IMR-90 (cell line): ENCODE measurements at regions not wholly inside any gene's neighbourhood (a gene's known extent, or its start where the extent isn't known, plus 50 kb on each side); places are given as distances from the start of the nearest gene placed in this dataset.

Source experiments
- ATAC-seq: fragments of 200-7000 bp; cut with Tn5 transposase; 2 replicates; pipeline ENCODE4 v1.9.1; 2020; ENCODE audit warnings: low read depth, mild to moderate bottlenecking, moderate library complexity
- BruUV-seq: library from RNA; stranded (reverse); fragments of 400-500 nt; replicated peaks from 2 replicates; lab custom pipeline; 2021; lab: Mats Ljungman, UMichigan
- CTCF ChIA-PET: fragments of 300-600 bp; formaldehyde crosslinking; extraction: SDS; loops from one replicate; lab custom pipeline; 2021; ENCODE audit warnings: antibody characterized with exemption; lab: Yijun Ruan, JAX
- POLR2A ChIA-PET: fragments of 300-600 bp; sonication (Branson Sonifier 250); formaldehyde crosslinking; loops from one replicate; lab custom pipeline; 2022; ENCODE audit warnings: antibody characterized with exemption; ENCODE audit not compliant: unreplicated experiment; lab: Charles Lee
- DNase-seq: peaks from one replicate; pipeline ENCODE4 v3.0.0; 2013
- H2AFZ ChIP-seq: replicated peaks from 2 replicates; pipeline ENCODE3; 2013; ENCODE audit warnings: low read length, mild to moderate bottlenecking; ENCODE audit not compliant: poor library complexity
- H2AK5ac ChIP-seq: 2 replicates; pipeline ENCODE4 v1.6.1; 2013; ENCODE audit warnings: low read depth, low read length, inconsistent platforms
- H2AK9ac ChIP-seq: replicated peaks from 2 replicates; pipeline ENCODE3; 2013; ENCODE audit warnings: mild to moderate bottlenecking, low read depth, low read length, moderate library complexity; ENCODE audit not compliant: poor library complexity
- H2BK120ac ChIP-seq: 2 replicates; pipeline ENCODE4 v1.6.1; 2013; ENCODE audit warnings: low read depth, low read length, inconsistent platforms
- H2BK15ac ChIP-seq: 3 replicates; pipeline ENCODE4 v1.6.1; 2013; ENCODE audit warnings: low read depth, low read length, inconsistent platforms
- H2BK20ac ChIP-seq: 2 replicates; pipeline ENCODE4 v1.6.1; 2013; ENCODE audit warnings: low read depth, mild to moderate bottlenecking, inconsistent platforms, low read length, moderate library complexity
- H2BK5ac ChIP-seq: 2 replicates; pipeline ENCODE4 v1.6.1; 2013; ENCODE audit warnings: mild to moderate bottlenecking, low read depth, low read length, inconsistent platforms; ENCODE audit not compliant: poor library complexity, severe bottlenecking
- H3K14ac ChIP-seq: replicated peaks from 2 replicates; pipeline ENCODE4 v1.6.1; 2013; ENCODE audit warnings: low read depth, low read length, inconsistent platforms
- H3K18ac ChIP-seq: 2 replicates; pipeline ENCODE4 v1.6.1; 2013; ENCODE audit warnings: low read depth, low read length, control low read depth
- H3K23ac ChIP-seq: 2 replicates; pipeline ENCODE4 v1.6.1; 2013; ENCODE audit warnings: low read depth, low read length, inconsistent platforms
- H3K27ac ChIP-seq: 2 replicates; pipeline ENCODE4 v1.5.1; 2013; ENCODE audit warnings: mild to moderate bottlenecking, control low read depth, low read length; ENCODE audit not compliant: insufficient read depth
- H3K27me3 ChIP-seq: 2 replicates; pipeline ENCODE4 v1.6.1; 2013; ENCODE audit warnings: low read length; ENCODE audit not compliant: control insufficient read depth, insufficient read depth
- H3K36me3 ChIP-seq: 2 replicates; pipeline ENCODE4 v1.6.1; 2013; ENCODE audit warnings: low read length, mixed read lengths; ENCODE audit not compliant: control insufficient read depth, insufficient read depth
- H3K4ac ChIP-seq: 2 replicates; pipeline ENCODE4 v1.6.1; 2013; ENCODE audit warnings: low read depth, low read length, inconsistent platforms
- H3K4me1 ChIP-seq: 2 replicates; pipeline ENCODE4 v1.6.1; 2013; ENCODE audit warnings: low read length, mixed read lengths; ENCODE audit not compliant: control insufficient read depth, insufficient read depth
- H3K4me2 ChIP-seq: 2 replicates; pipeline ENCODE4 v1.6.1; 2013; ENCODE audit warnings: low read depth, mild to moderate bottlenecking, control low read depth, low read length, moderate library complexity
- H3K4me3 ChIP-seq: 2 replicates; pipeline ENCODE4 v1.5.1; 2013; ENCODE audit warnings: low read depth, mild to moderate bottlenecking, control low read depth, low read length, moderate library complexity; ENCODE audit not compliant: insufficient read depth
- H3K56ac ChIP-seq: 2 replicates; pipeline ENCODE4 v1.6.1; 2013; ENCODE audit warnings: low read length, inconsistent platforms; ENCODE audit not compliant: insufficient read depth; ENCODE audit errors: extremely low read depth
- H3K79me1 ChIP-seq, 2 experiments: 2 replicates each; pipeline ENCODE4 v1.6.1; 2013; ENCODE audit warnings: low read length in 2 of 2, inconsistent platforms in 1 of 2, low read depth in 1 of 2
- H3K9ac ChIP-seq: 2 replicates; pipeline ENCODE4 v1.6.1; 2013; ENCODE audit warnings: low read depth, low read length, control low read depth
- H3K9me1 ChIP-seq: 2 replicates; pipeline ENCODE4 v1.6.1; 2013; ENCODE audit warnings: low read length, inconsistent platforms; ENCODE audit not compliant: insufficient read depth
- H3K9me3 ChIP-seq: 2 replicates; pipeline ENCODE4 v1.6.1; 2013; ENCODE audit warnings: low read length; ENCODE audit not compliant: control insufficient read depth, insufficient read depth
- H4K20me1 ChIP-seq: 2 replicates; pipeline ENCODE4 v1.6.1; 2013; ENCODE audit warnings: low read length, inconsistent platforms; ENCODE audit not compliant: insufficient read depth
- H4K5ac ChIP-seq: 2 replicates; pipeline ENCODE4 v1.6.1; 2013; ENCODE audit warnings: mild to moderate bottlenecking, low read depth, low read length, control low read depth
- H4K8ac ChIP-seq, 2 experiments: 2 replicates each; pipeline ENCODE4 v1.6.1; 2013; ENCODE audit warnings: low read depth in 2 of 2, low read length in 2 of 2, control low read depth in 1 of 2, inconsistent platforms in 1 of 2
- H4K91ac ChIP-seq: 2 replicates; pipeline ENCODE4 v1.6.1; 2013; ENCODE audit warnings: low read depth, low read length, inconsistent platforms; ENCODE audit not compliant: insufficient read depth
- CEBPB ChIP-seq: IDR thresholded peaks from 2 replicates; pipeline ENCODE4 v1.6.1; 2012; ENCODE audit warnings: low read depth, low read length, improper control_type of control experiment
- FOS ChIP-seq: fragments of 150-350 bp; IDR thresholded peaks from 2 replicates; pipeline ENCODE4 v1.6.1; 2016; ENCODE audit warnings: low read depth, low read length
- MAFK ChIP-seq: IDR thresholded peaks from 2 replicates; pipeline ENCODE4 v1.6.1; 2012; ENCODE audit warnings: low read depth, low read length, improper control_type of control experiment
- MXI1 ChIP-seq: IDR thresholded peaks from 2 replicates; pipeline ENCODE4 v1.6.1; 2012; ENCODE audit warnings: low read depth, mild to moderate bottlenecking, low read length, moderate library complexity, borderline replicate concordance
- NFE2L2 ChIP-seq: fragments of 150-350 bp; IDR thresholded peaks from 2 replicates; pipeline ENCODE4 v1.6.1; 2016; ENCODE audit warnings: low read depth, mild to moderate bottlenecking, low read length
- POLR2A ChIP-seq: IDR thresholded peaks from 2 replicates; pipeline ENCODE4 v1.6.1; 2012; ENCODE audit warnings: mild to moderate bottlenecking, low read depth, low read length
- RAD21 ChIP-seq: IDR thresholded peaks from 2 replicates; pipeline ENCODE4 v1.6.1; 2012; ENCODE audit warnings: low read length, improper control_type of control experiment
- RCOR1 ChIP-seq: IDR thresholded peaks from 2 replicates; pipeline ENCODE4 v1.6.1; 2012; ENCODE audit warnings: mild to moderate bottlenecking, low read length, improper control_type of control experiment; ENCODE audit not compliant: insufficient replicate concordance
- SMC3 ChIP-seq: fragments of 150-350 bp; IDR thresholded peaks from 2 replicates; pipeline ENCODE4 v1.6.1; 2016; ENCODE audit warnings: low read depth, mild to moderate bottlenecking, antibody characterized with exemption, low read length, moderate library complexity
- WGBS, 2 experiments: methylation state at CpG; one replicate each; pipeline versions ENCODE4 v1.1.5 to v1.1.7; 2013; ENCODE audit warnings: missing lambda C conversion rate in 2 of 2; ENCODE audit not compliant: insufficient read length in 1 of 2; ENCODE audit errors: extremely low coverage in 2 of 2; 5-methylcytosine and 5-hydroxymethylcytosine counted together
- dilution Hi-C: fragments of 300-500 bp; cut with HindIII; formaldehyde crosslinking; loops from one replicate; pipeline ENCODE4 v1.14.3; 2018; ENCODE audit warnings: low sequenced_read_pairs; ENCODE audit not compliant: unreplicated experiment
- in situ Hi-C: fragments of 300-500 bp; cut with MboI; formaldehyde crosslinking; loops from 3 replicates; pipeline ENCODE4 v1.14.3; 2019; ENCODE audit warnings: low sequenced_read_pairs, inconsistent platforms, mixed read lengths
- intact Hi-C: fragments of 100-400 bp; cut with micrococcal nuclease; formaldehyde crosslinking; loops from 2 replicates; pipeline ENCODE4 v1.10.0; 2022
- TF ChIP-seq, protein P1 (sequence below): conservative IDR thresholded peaks from 2 replicates; pipeline ENCODE4 v1.5.1; 2012; ENCODE audit warnings: mild to moderate bottlenecking, low read depth, low read length, improper control_type of control experiment
- TF ChIP-seq, protein P2 (sequence below): fragments of 150-350 bp; IDR thresholded peaks from 2 replicates; pipeline ENCODE4 v1.6.1; 2017; ENCODE audit warnings: mild to moderate bottlenecking, antibody characterized with exemption, low read length, low read depth

DNA sequence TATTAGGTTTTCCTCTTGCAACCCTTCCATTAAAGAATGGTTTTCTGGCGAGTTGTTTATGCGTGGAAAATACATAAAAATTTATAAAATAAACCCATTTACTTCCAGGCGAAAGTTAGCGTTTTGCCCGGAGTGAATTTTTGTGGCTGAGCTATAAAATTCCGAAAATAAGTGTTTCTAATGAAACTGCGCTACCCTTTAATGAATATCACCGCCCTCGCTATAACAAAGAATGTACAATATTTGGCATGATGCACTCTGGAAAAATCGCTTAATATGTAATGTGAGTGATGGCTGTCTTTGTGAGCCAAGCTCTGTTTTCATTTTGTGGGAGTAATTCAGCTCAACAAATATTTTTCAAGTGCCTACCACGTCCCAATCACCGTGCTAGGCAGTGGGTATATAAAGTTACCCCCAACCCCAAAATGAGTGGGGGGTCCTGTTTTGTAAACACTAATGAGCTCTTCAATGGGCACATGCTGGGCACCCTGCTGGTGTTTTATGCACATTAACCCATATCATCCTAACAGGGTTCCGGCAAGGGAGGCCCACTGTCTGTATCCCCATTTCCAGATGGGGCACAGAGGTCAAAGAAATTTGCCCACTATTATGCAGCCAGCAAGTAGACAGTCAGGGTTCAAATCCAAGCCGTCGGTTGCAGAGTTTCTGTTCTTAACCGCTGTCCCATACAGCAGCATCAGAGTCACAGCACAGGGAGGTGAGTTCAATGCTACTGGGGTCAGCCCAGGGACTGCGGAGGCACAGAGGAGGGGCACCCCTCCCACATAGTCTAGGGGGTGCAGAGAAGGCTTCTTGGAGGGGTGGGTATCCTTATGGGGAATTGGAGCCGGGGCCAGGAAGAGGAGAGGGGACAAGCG is 65.7 kb upstream of the STX18 start:
- Histone ChIP-seq H2BK120ac (no peak overlapping the region), H2BK20ac (no peak overlapping the region), H3K9me3 (no peaks in the 10 kb centered on the region), H3K4me3 (no peak overlapping the region), H4K20me1 (no peaks in the 10 kb centered on the region), H3K27ac (no peak overlapping the region), H3K4me1 (no peaks in the 10 kb centered on the region; the same call in 1 of the 2 replicates), H3K79me1 (no peaks in the 10 kb centered on the region), H4K8ac (no peak overlapping the region), H2AFZ (no peak overlapping the region), H3K9ac (no peak overlapping the region), H3K23ac (no peak overlapping the region), H2BK15ac (no peak overlapping the region), H3K18ac (no peak overlapping the region), H2AK9ac (no peak overlapping the region), H4K5ac (no peak overlapping the region), H2AK5ac (no peak overlapping the region), H3K9me1 (no peaks in the 10 kb centered on the region), H3K56ac (no peak overlapping the region), H4K91ac (no peak overlapping the region), H3K36me3 (no peaks in the 10 kb centered on the region), H3K27me3 (no peaks in the 10 kb centered on the region), H3K4ac (no peak overlapping the region), H3K4me2 (no peak overlapping the region), H3K14ac (no peak overlapping the region), H2BK5ac (no peak overlapping the region)
- in situ Hi-C loops, result no loop called here
- intact Hi-C loops, result no loop called here
- ATAC-seq (no peak), DNase-seq (no peak)
- POLR2A ChIA-PET, result no interaction called here
- WGBS, 2 experiments, result 64% methylated on average over 2 of the region's 19 CpGs; no CpG with 5 or more reads in 1 of the 2 experiments
- dilution Hi-C loops, result no loop called here
- no TSS peak for BruUV-seq
- TF ChIP-seq, protein P1, sequence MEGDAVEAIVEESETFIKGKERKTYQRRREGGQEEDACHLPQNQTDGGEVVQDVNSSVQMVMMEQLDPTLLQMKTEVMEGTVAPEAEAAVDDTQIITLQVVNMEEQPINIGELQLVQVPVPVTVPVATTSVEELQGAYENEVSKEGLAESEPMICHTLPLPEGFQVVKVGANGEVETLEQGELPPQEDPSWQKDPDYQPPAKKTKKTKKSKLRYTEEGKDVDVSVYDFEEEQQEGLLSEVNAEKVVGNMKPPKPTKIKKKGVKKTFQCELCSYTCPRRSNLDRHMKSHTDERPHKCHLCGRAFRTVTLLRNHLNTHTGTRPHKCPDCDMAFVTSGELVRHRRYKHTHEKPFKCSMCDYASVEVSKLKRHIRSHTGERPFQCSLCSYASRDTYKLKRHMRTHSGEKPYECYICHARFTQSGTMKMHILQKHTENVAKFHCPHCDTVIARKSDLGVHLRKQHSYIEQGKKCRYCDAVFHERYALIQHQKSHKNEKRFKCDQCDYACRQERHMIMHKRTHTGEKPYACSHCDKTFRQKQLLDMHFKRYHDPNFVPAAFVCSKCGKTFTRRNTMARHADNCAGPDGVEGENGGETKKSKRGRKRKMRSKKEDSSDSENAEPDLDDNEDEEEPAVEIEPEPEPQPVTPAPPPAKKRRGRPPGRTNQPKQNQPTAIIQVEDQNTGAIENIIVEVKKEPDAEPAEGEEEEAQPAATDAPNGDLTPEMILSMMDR, result no peak
- TF ChIP-seq RCOR1, result no peak
- TF ChIP-seq SMC3, result no peak
- TF ChIP-seq POLR2A, result no peak
- TF ChIP-seq FOS, result no peak
- no peak for TF ChIP-seq NFE2L2
- TF ChIP-seq MAFK, result no peak
- TF ChIP-seq CEBPB, result no peak
- no peak for TF ChIP-seq MXI1
- no peak for TF ChIP-seq RAD21
- TF ChIP-seq, protein P2, sequence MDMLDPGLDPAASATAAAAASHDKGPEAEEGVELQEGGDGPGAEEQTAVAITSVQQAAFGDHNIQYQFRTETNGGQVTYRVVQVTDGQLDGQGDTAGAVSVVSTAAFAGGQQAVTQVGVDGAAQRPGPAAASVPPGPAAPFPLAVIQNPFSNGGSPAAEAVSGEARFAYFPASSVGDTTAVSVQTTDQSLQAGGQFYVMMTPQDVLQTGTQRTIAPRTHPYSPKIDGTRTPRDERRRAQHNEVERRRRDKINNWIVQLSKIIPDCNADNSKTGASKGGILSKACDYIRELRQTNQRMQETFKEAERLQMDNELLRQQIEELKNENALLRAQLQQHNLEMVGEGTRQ, result no peak
- CTCF ChIA-PET, result interaction anchor here (0.6 kb wide), 1 partner anchor 99 kb away, joined by 3 read pairs; no protein-coding TSS in a partner anchor
